ENCODE measurements at regions not wholly inside any gene's neighbourhood (a gene's known extent, or its start where the extent isn't known, plus 50 kb on each side); places are given as distances from the start of the nearest gene placed in this dataset.
"Not testable (repeated sequence)": the region's sequence is repeated elsewhere in the genome, so short reads cannot be mapped to it uniquely, and the experiment has no call there.

GRCh38 chr2:167572883-167573619, 674.3 kb downstream of the STK39 start:
- DNase-seq = no peak

- no peak for DNase-seq
These were observed 677.0 kb downstream of the STK39 start for GRCh38 chr2:167570370-167570769.

GRCh38 chr2:167563885-167564619, 675.8 kb downstream of the XIRP2 start:
- not testable (repeated sequence) for DNase-seq

DNA sequence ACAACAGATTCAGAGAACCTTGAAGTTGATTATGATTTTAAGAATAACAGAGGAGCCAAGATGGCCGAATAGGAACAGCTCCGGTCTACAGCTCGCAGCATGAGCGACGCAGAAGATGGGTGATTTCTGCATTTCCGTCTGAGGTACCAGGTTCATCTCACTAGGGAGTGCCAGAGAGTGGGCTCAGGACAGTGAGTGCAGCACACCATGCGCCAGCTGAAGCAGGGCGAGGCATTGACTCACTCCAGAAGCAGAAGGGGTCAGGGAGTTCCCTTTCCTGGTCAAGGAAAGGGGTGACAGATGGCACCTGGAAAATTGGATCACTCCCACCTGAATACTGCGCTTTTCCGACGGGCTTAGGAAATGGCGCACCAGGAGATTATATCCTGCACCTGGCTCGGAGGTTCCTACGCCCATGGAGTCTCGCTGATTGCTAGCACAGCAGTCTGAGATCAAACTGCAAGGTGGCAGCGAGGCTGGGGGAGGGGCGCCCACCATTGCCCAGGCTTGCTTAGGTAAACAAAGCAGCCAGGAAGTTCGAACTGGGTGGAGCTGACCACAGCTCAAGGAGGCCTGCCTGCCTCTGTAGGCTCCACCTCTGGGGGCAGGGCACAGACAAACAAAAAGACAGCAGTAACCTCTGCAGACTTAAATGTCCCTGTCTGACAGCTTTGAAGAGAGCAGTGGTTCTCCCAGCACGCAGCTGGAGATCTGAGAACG, 670.2 kb downstream of the XIRP2 start:
- DNase-seq = not testable (repeated sequence)

- no peak for DNase-seq
These were observed 666.9 kb downstream of the XIRP2 start for GRCh38 chr2:167555098-167555720.

DNA sequence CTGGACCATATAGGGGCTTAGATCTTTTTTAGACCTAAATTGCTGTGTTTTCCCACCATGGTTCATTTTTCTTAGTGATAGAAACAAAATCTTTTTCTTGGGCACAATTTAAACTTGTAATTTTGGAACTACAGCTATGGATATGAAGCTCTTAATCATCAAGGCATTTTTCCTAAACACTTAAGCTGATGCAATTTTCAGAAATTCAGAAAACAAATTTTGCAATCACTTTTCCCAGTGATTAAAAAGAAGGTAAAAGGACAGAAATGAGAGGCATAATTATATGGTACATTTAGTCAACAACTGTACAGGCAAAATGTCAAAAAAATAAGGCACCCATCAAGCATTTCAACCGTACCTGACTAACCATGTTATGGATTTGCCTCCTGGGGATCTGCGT, 665.4 kb downstream of the XIRP2 start:
- DNase-seq = no peak

GRCh38 chr2:167551416-167551815, 663.1 kb downstream of the XIRP2 start:
- no peak for DNase-seq

- DNase-seq = peak; percentile 9
These were observed 662.2 kb downstream of the XIRP2 start for GRCh38 chr2:167550448-167550847.

DNA sequence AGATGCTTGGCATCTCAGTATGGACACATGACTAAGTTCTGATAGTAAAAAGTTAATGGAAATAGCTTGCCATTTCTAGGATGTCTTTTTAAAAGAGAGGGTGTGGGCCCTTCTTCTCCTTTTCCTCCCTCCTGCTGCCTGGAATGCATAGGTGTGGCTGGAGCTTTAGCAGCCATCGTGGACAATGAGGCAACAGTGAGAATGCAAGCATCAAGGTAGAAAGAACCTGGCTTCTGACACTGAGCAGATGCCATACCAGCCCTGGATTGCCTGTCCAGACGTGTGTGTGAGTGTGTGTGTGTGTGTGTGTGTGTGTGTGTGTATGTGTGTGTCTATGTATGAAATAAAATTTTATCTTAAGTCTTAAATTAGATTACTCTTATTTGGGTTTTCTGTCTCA, 660.1 kb downstream of the XIRP2 start:
- DNase-seq = no peak

- no peak for DNase-seq
These were observed 656.3 kb downstream of the XIRP2 start for GRCh38 chr2:167544602-167545001.

DNA sequence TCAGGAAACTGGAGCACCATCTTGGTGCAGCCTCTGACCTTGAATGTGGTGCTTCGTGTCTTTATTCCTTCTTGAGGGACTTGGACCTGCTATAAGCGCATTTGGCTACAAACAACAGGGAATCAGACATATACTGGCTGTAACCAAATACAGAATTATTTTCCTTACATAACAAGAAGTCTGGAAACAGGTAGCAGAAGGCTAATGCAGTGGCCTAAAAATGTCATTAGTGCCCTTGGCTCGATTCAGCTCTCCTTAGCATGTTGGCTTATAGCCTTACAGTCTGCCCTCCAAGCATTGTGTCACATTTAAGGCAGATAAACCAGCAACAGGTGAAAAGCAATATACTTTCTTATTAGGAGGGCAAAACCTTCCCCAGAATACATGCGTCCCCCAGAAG, 655.4 kb downstream of the XIRP2 start:
- no peak for DNase-seq

- no peak for DNase-seq
These were observed 649.5 kb downstream of the XIRP2 start for GRCh38 chr2:167537743-167538142.

- DNase-seq = no peak
These were observed 646.2 kb downstream of the XIRP2 start for GRCh38 chr2:167534443-167534842.

- no peak for DNase-seq
These were observed 636.5 kb downstream of the XIRP2 start for GRCh38 chr2:167524786-167525185.

- no peak for DNase-seq
These were observed 621.9 kb downstream of the XIRP2 start for GRCh38 chr2:167510071-167510759.

DNA sequence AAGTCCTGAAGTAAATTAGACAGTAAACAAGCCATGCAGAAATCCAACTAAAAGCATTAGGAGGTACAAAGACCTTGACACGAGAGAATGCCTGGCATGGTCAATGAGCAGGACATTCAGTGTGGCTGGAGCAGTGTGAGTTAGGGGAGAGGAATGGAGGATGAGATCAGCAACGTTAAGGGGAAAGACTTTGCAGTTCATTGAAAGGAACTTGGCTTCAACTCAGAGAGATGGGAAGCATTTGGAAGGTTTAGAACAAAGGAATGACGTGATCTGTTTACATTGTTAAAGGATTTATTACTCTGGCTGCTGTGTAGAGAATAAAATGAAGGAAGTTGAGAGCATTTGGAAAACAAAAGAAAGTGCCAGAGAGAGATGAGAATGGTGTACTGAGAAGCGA, 621.3 kb downstream of the XIRP2 start:
- DNase-seq = peak; percentile 10

- DNase-seq = no peak
These were observed 620.4 kb downstream of the XIRP2 start for GRCh38 chr2:167508709-167509108.

GRCh38 chr2:167506395-167506794, 618.1 kb downstream of the XIRP2 start:
- no peak for DNase-seq

GRCh38 chr2:167504695-167505094, 616.4 kb downstream of the XIRP2 start:
- DNase-seq = no peak

- DNase-seq = no peak
These were observed 615.8 kb downstream of the XIRP2 start for GRCh38 chr2:167504061-167504460.

- no peak for DNase-seq
These were observed 613.3 kb downstream of the XIRP2 start for GRCh38 chr2:167501618-167502017.

- no peak for DNase-seq
These were observed 605.6 kb downstream of the XIRP2 start for GRCh38 chr2:167493862-167494261.

DNA sequence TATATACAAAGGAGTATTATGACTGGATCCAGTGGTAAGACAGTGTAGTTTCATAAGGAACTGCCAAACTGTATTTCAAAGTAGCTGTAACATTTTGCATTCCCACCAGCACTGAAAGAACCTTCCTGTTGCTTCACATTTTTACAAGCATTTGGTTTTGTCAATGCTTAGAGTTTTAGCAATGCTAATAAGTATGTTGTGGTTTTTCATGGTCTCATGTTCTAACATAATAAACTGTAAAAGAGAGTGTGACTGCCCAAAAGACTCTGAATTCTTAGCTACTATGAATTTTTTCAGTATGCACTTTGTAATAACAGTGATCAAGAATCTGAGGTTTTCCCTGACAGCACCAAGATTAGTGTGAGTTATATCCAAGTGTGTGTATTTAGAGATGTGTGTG, 604.2 kb downstream of the XIRP2 start:
- no peak for DNase-seq
